Coronary artery (tissue), 2 donors: ENCODE measurements at regions not wholly inside any gene's neighbourhood (a gene's known extent, or its start where the extent isn't known, plus 50 kb on each side); places are given as distances from the start of the nearest gene placed in this dataset.

Experiments
- DNase-seq: peaks from one replicate; pipeline ENCODE4 v3.0.0-alpha.2; 2017; ENCODE audit warnings: low spot score
- H3K27ac ChIP-seq, 2 donors: fragments of 200-600 bp; sonication (generic); one replicate each; pipeline ENCODE4 v1.5.1; 2016 to 2019
- H3K4me3 ChIP-seq: fragments of 200-600 bp; sonication (generic); 2 replicates; pipeline ENCODE4 v1.5.1; 2016; ENCODE audit warnings: mild to moderate bottlenecking, moderate library complexity
- TF ChIP-seq, protein P1 (sequence below): fragments of 200-600 bp; sonication (generic); IDR thresholded peaks from one replicate; pipeline ENCODE4 v1.5.1; 2019; ENCODE audit warnings: antibody characterized with exemption

- Histone ChIP-seq H3K27ac (no peak overlapping the region), H3K4me3 (no peak overlapping the region)
- TF ChIP-seq, protein P1, sequence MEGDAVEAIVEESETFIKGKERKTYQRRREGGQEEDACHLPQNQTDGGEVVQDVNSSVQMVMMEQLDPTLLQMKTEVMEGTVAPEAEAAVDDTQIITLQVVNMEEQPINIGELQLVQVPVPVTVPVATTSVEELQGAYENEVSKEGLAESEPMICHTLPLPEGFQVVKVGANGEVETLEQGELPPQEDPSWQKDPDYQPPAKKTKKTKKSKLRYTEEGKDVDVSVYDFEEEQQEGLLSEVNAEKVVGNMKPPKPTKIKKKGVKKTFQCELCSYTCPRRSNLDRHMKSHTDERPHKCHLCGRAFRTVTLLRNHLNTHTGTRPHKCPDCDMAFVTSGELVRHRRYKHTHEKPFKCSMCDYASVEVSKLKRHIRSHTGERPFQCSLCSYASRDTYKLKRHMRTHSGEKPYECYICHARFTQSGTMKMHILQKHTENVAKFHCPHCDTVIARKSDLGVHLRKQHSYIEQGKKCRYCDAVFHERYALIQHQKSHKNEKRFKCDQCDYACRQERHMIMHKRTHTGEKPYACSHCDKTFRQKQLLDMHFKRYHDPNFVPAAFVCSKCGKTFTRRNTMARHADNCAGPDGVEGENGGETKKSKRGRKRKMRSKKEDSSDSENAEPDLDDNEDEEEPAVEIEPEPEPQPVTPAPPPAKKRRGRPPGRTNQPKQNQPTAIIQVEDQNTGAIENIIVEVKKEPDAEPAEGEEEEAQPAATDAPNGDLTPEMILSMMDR = no peak
- no peak for DNase-seq
Observed at GRCh38 chrX:110569506-110569905, 210.9 kb downstream of the RTL9 start.

DNA sequence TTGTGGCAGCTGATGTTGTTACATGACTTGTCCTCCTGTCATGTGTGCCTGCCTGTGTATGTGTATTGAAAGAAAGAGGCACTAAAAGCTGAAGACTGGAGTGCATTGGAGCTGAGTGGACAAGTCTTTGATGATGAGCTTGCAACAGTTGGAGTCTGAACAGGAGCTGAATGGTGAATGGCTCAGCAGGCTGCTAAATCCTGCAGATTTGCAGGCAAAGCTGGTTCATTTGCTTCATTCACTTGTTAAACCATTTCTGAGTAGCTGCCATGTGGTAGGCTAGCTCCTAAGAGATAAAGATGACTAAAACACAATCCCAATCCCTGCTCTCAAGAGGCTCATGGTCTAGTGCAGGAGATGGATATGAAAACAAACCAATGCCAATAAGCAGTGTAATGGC, 217.3 kb downstream of the CHRDL1 start:
- Histone ChIP-seq H3K27ac (no peak overlapping the region), H3K4me3 (no peak overlapping the region)
- TF ChIP-seq, protein P1 = no peak
- no peak for DNase-seq

DNA sequence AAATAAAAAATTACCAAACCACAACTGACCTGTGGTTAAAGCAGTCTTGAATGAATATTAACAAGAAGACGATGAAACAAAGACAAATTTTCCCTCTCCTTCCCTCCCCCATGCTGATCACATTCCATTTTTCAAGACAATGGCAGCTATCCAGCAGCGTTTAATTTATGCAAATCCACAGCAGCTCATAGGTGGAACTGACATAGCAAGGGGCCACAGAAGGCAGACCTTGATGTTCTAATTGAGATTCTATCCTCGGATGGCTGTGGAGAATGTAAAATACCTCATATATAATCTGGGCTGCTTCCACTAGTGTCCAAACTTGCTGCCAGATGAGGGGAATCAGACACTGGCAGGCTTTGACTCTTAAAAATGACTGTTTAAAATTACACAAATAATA, 211.5 kb downstream of the CHRDL1 start:
- Histone ChIP-seq H3K27ac (no peak overlapping the region), H3K4me3 (no peak overlapping the region)
- no peak for DNase-seq
- TF ChIP-seq, protein P1 = no peak

DNA sequence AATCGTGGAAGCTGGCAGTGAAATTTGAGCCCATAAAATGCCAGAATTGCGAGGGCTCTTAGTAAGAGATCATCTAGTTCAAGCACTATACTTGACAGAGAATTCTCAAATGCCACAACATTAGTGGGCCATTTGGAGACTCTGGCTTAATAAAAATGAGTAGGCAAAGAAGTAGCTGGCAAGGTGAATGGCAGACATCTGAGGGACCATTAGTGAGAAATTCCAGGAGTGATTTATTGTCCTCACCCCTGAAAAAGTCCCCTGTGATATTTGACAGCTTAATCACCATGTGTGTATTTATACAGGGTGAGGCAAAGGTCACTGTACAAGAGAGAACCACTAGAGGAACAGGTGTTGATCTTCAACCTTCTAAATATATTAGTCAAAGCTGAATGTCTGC, 207.5 kb downstream of the CHRDL1 start:
- Histone ChIP-seq H3K4me3 (no peak overlapping the region), H3K27ac (no peak overlapping the region)
- TF ChIP-seq, protein P1 = no peak
- no peak for DNase-seq

- TF ChIP-seq, protein P1 = no peak
- no peak for DNase-seq
- Histone ChIP-seq H3K4me3 (no peak overlapping the region), H3K27ac (no peak overlapping the region)
Observed at GRCh38 chrX:110588853-110589252, 206.8 kb downstream of the CHRDL1 start.

DNA sequence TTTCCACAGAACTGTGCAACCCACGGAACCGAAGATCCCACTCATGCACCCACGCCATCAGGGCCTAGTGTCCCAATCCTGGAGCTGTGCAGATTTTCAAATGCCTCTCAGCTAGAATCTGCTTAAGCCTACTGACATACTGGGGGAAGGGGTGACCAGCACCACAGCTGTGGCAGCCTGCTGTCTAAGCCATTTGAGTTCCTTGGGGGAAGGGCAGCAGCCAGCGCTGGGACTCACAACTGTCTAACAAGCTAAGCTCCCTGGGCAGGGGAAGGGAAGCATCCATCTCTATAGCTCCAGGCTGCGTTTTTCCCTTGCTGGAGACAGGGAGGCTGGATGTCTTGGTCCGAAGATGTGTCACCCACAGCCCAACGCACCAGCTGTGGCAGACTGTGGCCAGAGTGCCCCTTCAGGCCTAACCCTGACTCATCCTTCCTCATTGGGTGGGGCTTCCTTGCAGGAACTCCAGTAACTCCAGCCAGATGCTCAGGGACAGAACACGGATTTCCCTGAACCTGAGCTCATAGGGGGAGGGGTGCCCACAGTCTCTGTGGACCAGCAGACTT, 194.8 kb downstream of the CHRDL1 start:
- TF ChIP-seq, protein P1 = no peak
- H3K27ac ChIP-seq = no peak overlapping the region
- DNase-seq = no peak
- no peak overlapping the region for H3K4me3 ChIP-seq

DNA sequence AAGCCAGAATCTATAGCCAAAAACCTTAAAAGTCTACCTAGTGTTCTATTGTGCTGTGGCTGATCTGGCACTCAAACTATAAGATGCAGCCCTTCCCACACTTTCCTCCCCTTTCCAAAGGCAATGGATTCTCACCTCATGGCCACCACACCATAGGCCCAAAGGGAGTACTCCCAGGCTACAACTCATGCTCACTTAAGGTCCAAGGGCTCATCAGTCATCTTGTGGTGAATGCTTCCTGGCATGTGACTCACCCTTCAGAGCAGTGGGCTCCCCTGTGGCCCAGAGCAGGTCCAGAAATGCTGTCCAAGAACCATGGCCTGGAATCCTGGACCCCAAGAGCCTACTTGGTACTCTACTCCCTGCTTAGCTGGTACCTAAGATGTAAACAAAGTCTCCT, 181.0 kb downstream of the CHRDL1 start:
- H3K4me3 ChIP-seq = no peak overlapping the region
- DNase-seq = no peak
- TF ChIP-seq, protein P1 = no peak

More for the DNA sequence above, 181.0 kb downstream of the CHRDL1 start:
- no peak overlapping the region for H3K27ac ChIP-seq
